HL-60 (cell line): ENCODE measurements at regions not wholly inside any gene's neighbourhood (a gene's known extent, or its start where the extent isn't known, plus 50 kb on each side); places are given as distances from the start of the nearest gene placed in this dataset.

ENCODE experiments used
- DNase-seq, 2 experiments: peaks; one replicate each; pipeline ENCODE4 v3.0.0-alpha.2; 2010 to 2020; ENCODE audit warnings: low read depth in 1 of 2, low spot score in 1 of 2
- H3K27ac ChIP-seq: fragments of 250-450 bp; sonication (Bioruptor Pico); replicated peaks from 2 replicates; pipeline ENCODE4 v1.5.1; 2020; ENCODE audit warnings: mild to moderate bottlenecking, moderate library complexity
- H3K27me3 ChIP-seq: fragments of 250-450 bp; sonication (Bioruptor Pico); 2 replicates; pipeline ENCODE4 v1.5.1; 2021; ENCODE audit warnings: mild to moderate bottlenecking, moderate library complexity; ENCODE audit not compliant: insufficient read depth, poor library complexity, severe bottlenecking
- H3K4me3 ChIP-seq: replicated peaks from 2 replicates; pipeline ENCODE4 v1.5.1; 2011; ENCODE audit warnings: mild to moderate bottlenecking, control low read depth, low read length; ENCODE audit not compliant: insufficient read depth
- GABPA ChIP-seq: IDR thresholded peaks from 2 replicates; pipeline ENCODE4 v1.6.1; 2012; ENCODE audit warnings: low read depth
- POLR2AphosphoS5 ChIP-seq: IDR thresholded peaks from 2 replicates; pipeline ENCODE4 v1.6.1; 2012; ENCODE audit warnings: low read depth
- SPI1 ChIP-seq: IDR thresholded peaks from 2 replicates; pipeline ENCODE4 v1.6.1; 2012; ENCODE audit warnings: low read depth, mild to moderate bottlenecking, borderline replicate concordance
- TF ChIP-seq, protein P1 (sequence below): IDR thresholded peaks from 2 replicates; pipeline ENCODE4 v1.6.1; 2012; ENCODE audit warnings: low read depth; ENCODE audit not compliant: insufficient replicate concordance
- TF ChIP-seq, protein P2 (sequence below): IDR thresholded peaks from one replicate; pipeline ENCODE4 v1.5.1; 2011; ENCODE audit warnings: low read length, control low read depth, inconsistent platforms; ENCODE audit not compliant: insufficient read depth

DNA sequence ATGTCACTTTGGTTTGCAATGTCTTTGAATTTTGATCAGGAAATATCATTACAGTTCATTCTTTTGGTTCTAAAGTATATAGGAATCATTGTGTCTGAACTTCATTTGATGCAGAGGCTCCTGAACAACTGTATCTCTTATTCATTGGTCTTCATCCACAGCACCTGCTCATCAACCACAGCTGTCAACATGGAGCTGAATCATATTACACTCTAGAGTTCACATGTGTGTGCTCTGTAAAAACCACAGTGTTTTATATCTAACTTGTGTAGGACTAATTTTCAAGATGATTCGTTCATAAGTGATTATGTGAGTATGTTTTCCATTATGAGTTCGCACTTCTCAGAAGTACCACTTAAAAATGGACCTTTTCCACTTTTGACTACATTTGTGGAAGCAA lies 643.3 kb upstream of the FAM241A start:
- Histone ChIP-seq H3K27me3 (no peaks in the 10 kb centered on the region), H3K4me3 (no peak overlapping the region), H3K27ac (no peak overlapping the region)
- no peak for DNase-seq
- TF ChIP-seq POLR2AphosphoS5 (no peak), GABPA (no peak), SPI1 (no peak)
- TF ChIP-seq, protein P1, sequence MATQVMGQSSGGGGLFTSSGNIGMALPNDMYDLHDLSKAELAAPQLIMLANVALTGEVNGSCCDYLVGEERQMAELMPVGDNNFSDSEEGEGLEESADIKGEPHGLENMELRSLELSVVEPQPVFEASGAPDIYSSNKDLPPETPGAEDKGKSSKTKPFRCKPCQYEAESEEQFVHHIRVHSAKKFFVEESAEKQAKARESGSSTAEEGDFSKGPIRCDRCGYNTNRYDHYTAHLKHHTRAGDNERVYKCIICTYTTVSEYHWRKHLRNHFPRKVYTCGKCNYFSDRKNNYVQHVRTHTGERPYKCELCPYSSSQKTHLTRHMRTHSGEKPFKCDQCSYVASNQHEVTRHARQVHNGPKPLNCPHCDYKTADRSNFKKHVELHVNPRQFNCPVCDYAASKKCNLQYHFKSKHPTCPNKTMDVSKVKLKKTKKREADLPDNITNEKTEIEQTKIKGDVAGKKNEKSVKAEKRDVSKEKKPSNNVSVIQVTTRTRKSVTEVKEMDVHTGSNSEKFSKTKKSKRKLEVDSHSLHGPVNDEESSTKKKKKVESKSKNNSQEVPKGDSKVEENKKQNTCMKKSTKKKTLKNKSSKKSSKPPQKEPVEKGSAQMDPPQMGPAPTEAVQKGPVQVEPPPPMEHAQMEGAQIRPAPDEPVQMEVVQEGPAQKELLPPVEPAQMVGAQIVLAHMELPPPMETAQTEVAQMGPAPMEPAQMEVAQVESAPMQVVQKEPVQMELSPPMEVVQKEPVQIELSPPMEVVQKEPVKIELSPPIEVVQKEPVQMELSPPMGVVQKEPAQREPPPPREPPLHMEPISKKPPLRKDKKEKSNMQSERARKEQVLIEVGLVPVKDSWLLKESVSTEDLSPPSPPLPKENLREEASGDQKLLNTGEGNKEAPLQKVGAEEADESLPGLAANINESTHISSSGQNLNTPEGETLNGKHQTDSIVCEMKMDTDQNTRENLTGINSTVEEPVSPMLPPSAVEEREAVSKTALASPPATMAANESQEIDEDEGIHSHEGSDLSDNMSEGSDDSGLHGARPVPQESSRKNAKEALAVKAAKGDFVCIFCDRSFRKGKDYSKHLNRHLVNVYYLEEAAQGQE: no peak
- TF ChIP-seq, protein P2, sequence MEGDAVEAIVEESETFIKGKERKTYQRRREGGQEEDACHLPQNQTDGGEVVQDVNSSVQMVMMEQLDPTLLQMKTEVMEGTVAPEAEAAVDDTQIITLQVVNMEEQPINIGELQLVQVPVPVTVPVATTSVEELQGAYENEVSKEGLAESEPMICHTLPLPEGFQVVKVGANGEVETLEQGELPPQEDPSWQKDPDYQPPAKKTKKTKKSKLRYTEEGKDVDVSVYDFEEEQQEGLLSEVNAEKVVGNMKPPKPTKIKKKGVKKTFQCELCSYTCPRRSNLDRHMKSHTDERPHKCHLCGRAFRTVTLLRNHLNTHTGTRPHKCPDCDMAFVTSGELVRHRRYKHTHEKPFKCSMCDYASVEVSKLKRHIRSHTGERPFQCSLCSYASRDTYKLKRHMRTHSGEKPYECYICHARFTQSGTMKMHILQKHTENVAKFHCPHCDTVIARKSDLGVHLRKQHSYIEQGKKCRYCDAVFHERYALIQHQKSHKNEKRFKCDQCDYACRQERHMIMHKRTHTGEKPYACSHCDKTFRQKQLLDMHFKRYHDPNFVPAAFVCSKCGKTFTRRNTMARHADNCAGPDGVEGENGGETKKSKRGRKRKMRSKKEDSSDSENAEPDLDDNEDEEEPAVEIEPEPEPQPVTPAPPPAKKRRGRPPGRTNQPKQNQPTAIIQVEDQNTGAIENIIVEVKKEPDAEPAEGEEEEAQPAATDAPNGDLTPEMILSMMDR: no peak

GRCh38 chr4:111502626-111503025 lies 642.6 kb upstream of the FAM241A start:
- Histone ChIP-seq H3K27me3 (no peaks in the 10 kb centered on the region), H3K4me3 (no peak overlapping the region), H3K27ac (no peak overlapping the region)
- TF ChIP-seq, protein P1: no peak
- TF ChIP-seq GABPA (no peak), POLR2AphosphoS5 (no peak), SPI1 (no peak)
- TF ChIP-seq, protein P2: no peak
- no peak for DNase-seq

GRCh38 chr4:111506706-111507105 lies 638.5 kb upstream of the FAM241A start:
- Histone ChIP-seq H3K27me3 (no peaks in the 10 kb centered on the region), H3K27ac (no peak overlapping the region), H3K4me3 (no peak overlapping the region)
- DNase-seq: no peak
- no peak for TF ChIP-seq POLR2AphosphoS5
- no peak for TF ChIP-seq SPI1
- TF ChIP-seq GABPA: no peak
- TF ChIP-seq, protein P1: no peak
- TF ChIP-seq, protein P2: no peak
